Mucosa of descending colon (tissue), 3 donors: ENCODE measurements at regions not wholly inside any gene's neighbourhood (a gene's known extent, or its start where the extent isn't known, plus 50 kb on each side); places are given as distances from the start of the nearest gene placed in this dataset.

Source experiments
- ATAC-seq: fragments of 200-7000 bp; cut with Tn5 transposase; one replicate; pipeline ENCODE4 v1.9.1; 2020; ENCODE audit warnings: mild to moderate bottlenecking, moderate library complexity
- DNase-seq, 3 donors: peaks; one replicate each; pipeline ENCODE4 v3.0.0-alpha.2; 2020
- H3K36me3 ChIP-seq: fragments of 200-600 bp; one replicate; pipeline ENCODE4 v1.8.0; 2021; ENCODE audit warnings: low read depth, mild to moderate bottlenecking
- H3K4me1 ChIP-seq: fragments of 200-600 bp; one replicate; pipeline ENCODE4 v1.8.0; 2021; ENCODE audit warnings: low read depth, mild to moderate bottlenecking
- H3K4me3 ChIP-seq: fragments of 200-600 bp; one replicate; pipeline ENCODE4 v1.8.0; 2021; ENCODE audit warnings: mild to moderate bottlenecking
- H3K9me3 ChIP-seq: fragments of 200-600 bp; one replicate; pipeline ENCODE4 v1.8.0; 2021; ENCODE audit warnings: mild to moderate bottlenecking
- intact Hi-C, 2 donors: fragments of 100-400 bp; cut with DNase I in 1 of 2; cut with micrococcal nuclease in 1 of 2; formaldehyde crosslinking; loops; one replicate each; pipeline versions ENCODE4 v1.11.0 to v1.11.1; 2022; cut with DNase I, micrococcal nuclease
- TF ChIP-seq, protein P1 (sequence below): fragments of 200-600 bp; IDR thresholded peaks from one replicate; pipeline ENCODE4 v1.8.0; 2022; ENCODE audit warnings: antibody characterized with exemption, mild to moderate bottlenecking
- donor health status: DM: no; HTN: no; CAD: no; lungs with moderate emphysema.
- donor health status: DM: no; HTN: no; CAD: no.
- donor health status: DM: no; HTN: yes; CAD: no.

- no peaks in the 10 kb centered on the region for H3K4me1 ChIP-seq
- no peaks in the 10 kb centered on the region for H3K9me3 ChIP-seq
- H3K36me3 ChIP-seq: no peaks in the 10 kb centered on the region
- no peak for ATAC-seq
- TF ChIP-seq, protein P1, sequence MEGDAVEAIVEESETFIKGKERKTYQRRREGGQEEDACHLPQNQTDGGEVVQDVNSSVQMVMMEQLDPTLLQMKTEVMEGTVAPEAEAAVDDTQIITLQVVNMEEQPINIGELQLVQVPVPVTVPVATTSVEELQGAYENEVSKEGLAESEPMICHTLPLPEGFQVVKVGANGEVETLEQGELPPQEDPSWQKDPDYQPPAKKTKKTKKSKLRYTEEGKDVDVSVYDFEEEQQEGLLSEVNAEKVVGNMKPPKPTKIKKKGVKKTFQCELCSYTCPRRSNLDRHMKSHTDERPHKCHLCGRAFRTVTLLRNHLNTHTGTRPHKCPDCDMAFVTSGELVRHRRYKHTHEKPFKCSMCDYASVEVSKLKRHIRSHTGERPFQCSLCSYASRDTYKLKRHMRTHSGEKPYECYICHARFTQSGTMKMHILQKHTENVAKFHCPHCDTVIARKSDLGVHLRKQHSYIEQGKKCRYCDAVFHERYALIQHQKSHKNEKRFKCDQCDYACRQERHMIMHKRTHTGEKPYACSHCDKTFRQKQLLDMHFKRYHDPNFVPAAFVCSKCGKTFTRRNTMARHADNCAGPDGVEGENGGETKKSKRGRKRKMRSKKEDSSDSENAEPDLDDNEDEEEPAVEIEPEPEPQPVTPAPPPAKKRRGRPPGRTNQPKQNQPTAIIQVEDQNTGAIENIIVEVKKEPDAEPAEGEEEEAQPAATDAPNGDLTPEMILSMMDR: no peak
- intact Hi-C loops: no loop called here
- H3K4me3 ChIP-seq: no peak overlapping the region
- DNase-seq: no peak
These were observed 1258.0 kb downstream of the FSCB start for GRCh38 chr14:43249116-43249515.

- no peak overlapping the region for H3K4me3 ChIP-seq
- ATAC-seq: no peak
- intact Hi-C loops: no loop called here
These were observed 1259.2 kb downstream of the FSCB start for GRCh38 chr14:43247877-43248276.

DNA sequence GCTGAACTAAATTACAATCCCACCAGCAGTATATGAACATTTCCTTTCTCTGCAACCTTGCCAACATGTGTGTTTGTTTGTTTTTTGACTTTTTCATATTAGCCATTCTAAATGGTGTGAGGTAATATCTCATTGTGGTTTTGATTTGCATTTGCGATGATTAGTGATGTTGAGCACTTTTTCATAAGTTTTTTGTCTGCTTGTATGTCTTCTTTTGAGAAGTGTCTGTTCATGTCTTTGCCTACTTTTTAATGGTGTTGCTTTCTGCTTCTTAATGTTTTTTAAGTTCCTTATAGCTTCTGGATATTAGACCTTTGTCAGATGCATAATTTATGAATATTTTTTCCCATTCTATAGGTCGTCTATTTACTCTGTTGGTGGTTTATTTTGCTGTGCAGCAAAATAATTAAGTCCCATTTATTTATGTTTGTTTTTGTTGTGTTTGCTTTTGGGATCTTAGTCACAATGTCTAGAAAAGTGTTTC, 1262.9 kb downstream of the FSCB start:
- DNase-seq: no peak
- TF ChIP-seq, protein P1: no peak
- no peak for ATAC-seq
- H3K4me3 ChIP-seq: no peak overlapping the region
- no peaks in the 10 kb centered on the region for H3K4me1 ChIP-seq
- no peaks in the 10 kb centered on the region for H3K36me3 ChIP-seq
- H3K9me3 ChIP-seq: no peaks in the 10 kb centered on the region
- intact Hi-C loops: no loop called here

More at GRCh38 chr14:43247877-43248276, 1259.2 kb downstream of the FSCB start:
- TF ChIP-seq, protein P1: no peak
- Histone ChIP-seq H3K9me3 (no peaks in the 10 kb centered on the region), H3K36me3 (no peaks in the 10 kb centered on the region), H3K4me1 (no peaks in the 10 kb centered on the region)
- DNase-seq: no peak

- TF ChIP-seq, protein P1: no peak
These were observed 1263.9 kb downstream of the FSCB start for GRCh38 chr14:43243168-43243567.

GRCh38 chr14:43232261-43232660, 1274.8 kb downstream of the FSCB start:
- TF ChIP-seq, protein P1: no peak
- H3K4me3 ChIP-seq: no peak overlapping the region
- no peak for DNase-seq
- intact Hi-C loops: no loop called here
- no peaks in the 10 kb centered on the region for H3K4me1 ChIP-seq
- no peaks in the 10 kb centered on the region for H3K36me3 ChIP-seq
- H3K9me3 ChIP-seq: no peaks in the 10 kb centered on the region
- ATAC-seq: no peak

More at GRCh38 chr14:43243168-43243567, 1263.9 kb downstream of the FSCB start:
- intact Hi-C loops: no loop called here
- ATAC-seq (no peak), DNase-seq (no peak)
- no peaks in the 10 kb centered on the region for H3K36me3 ChIP-seq
- no peak overlapping the region for H3K4me3 ChIP-seq
- H3K4me1 ChIP-seq: no peaks in the 10 kb centered on the region
- H3K9me3 ChIP-seq: no peaks in the 10 kb centered on the region

DNA sequence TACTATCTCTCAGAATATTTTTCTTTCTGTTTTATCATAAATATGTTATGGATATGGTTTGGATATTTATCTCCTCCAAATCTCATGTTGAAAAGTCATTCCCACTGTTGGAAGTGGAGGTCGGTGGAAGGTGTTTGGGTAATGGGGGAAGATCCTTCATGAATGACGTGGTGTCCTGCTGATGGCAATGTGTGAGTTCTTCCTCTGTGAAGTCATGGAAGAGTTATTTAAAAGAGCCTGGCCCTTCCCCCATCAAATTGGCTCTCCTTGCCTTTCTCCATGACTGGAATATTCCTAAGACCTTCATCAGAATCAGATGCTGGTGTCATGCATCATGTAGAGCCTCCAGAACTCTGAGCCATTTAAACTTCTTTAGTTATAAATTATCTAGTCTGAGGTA, 1291.6 kb downstream of the FSCB start:
- Histone ChIP-seq H3K9me3 (no peaks in the 10 kb centered on the region), H3K4me1 (no peaks in the 10 kb centered on the region), H3K36me3 (no peaks in the 10 kb centered on the region), H3K4me3 (no peak overlapping the region)
- no peak for ATAC-seq
- no peak for DNase-seq
- TF ChIP-seq, protein P1: no peak
- intact Hi-C loops: no loop called here
